WERI-Rb-1 (cell line): ENCODE measurements at regions not wholly inside any gene's neighbourhood (a gene's known extent, or its start where the extent isn't known, plus 50 kb on each side); places are given as distances from the start of the nearest gene placed in this dataset.
"Not testable (repeated sequence)": the region's sequence is repeated elsewhere in the genome, so short reads cannot be mapped to it uniquely, and the experiment has no call there.

Source experiments
- DNase-seq: peaks from one replicate; pipeline ENCODE4 v3.0.0-alpha.2; 2020
- H3K27ac ChIP-seq: fragments of 250-450 bp; sonication (Bioruptor Pico); 2 replicates; pipeline ENCODE4 v1.5.1; 2020; ENCODE audit warnings: mild to moderate bottlenecking, moderate library complexity
- H3K27me3 ChIP-seq: fragments of 250-450 bp; sonication (Bioruptor Pico); 2 replicates; pipeline ENCODE4 v1.5.1; 2021; ENCODE audit warnings: mild to moderate bottlenecking, low read depth, moderate library complexity; ENCODE audit not compliant: insufficient read depth, severe bottlenecking
- H3K36me3 ChIP-seq: fragments of 250-450 bp; sonication (Bioruptor Pico); 2 replicates; pipeline ENCODE4 v1.5.1; 2020; ENCODE audit warnings: mild to moderate bottlenecking, moderate library complexity
- H3K4me3 ChIP-seq: 2 replicates; pipeline ENCODE4 v1.5.1; 2011; ENCODE audit warnings: low read depth, mild to moderate bottlenecking, control low read depth, low read length
- H3K9me3 ChIP-seq: fragments of 250-450 bp; sonication (Bioruptor Pico); 2 replicates; pipeline ENCODE4 v1.5.1; 2021; ENCODE audit warnings: mild to moderate bottlenecking, moderate library complexity; ENCODE audit not compliant: severe bottlenecking
- CTCF ChIP-seq: IDR thresholded peaks from 2 replicates; pipeline ENCODE4 v1.5.1; 2011; ENCODE audit warnings: low read depth, mild to moderate bottlenecking, control low read depth, inconsistent platforms, low read length

DNA sequence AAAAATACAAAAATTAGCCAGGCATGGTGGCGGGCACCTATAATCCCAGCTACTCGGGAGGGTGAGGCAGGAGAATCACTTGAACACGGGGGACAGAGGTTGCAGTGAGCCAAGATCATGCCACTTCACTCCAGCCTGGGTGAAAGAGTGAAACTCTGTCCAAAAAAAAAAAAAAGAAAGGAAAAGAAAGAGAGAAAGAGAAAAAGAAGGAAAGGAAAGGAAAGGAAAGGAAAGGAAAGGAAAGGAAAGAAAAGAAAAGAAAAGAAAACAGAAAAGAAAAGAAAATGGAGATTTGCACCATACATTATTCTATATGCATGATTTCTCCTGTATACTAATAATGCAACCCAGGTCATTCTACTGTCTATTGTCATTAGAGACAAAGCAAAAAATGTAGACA is 421.5 kb downstream of the PCDH19 start:
- not testable (repeated sequence) for DNase-seq, H3K9me3 ChIP-seq, H3K36me3 ChIP-seq, H3K4me3 ChIP-seq, H3K27ac ChIP-seq
- H3K27me3 ChIP-seq: peaks cover 34% of the 10 kb centered on the region

GRCh38 chrX:99973572-99974226 is 436.4 kb downstream of the PCDH19 start:
- no peaks in the 10 kb centered on the region for H3K36me3 ChIP-seq
- TF ChIP-seq CTCF: no peak
- H3K4me3 ChIP-seq: no peak overlapping the region
- peaks cover 12% of the 10 kb centered on the region for H3K27me3 ChIP-seq
- H3K27ac ChIP-seq: no peak overlapping the region
- DNase-seq: no peak
- no peaks in the 10 kb centered on the region for H3K9me3 ChIP-seq

GRCh38 chrX:99939883-99940232 is 470.2 kb downstream of the PCDH19 start:
- no peak overlapping the region for H3K4me3 ChIP-seq
- H3K27me3 ChIP-seq: peaks cover 36% of the 10 kb centered on the region
- TF ChIP-seq CTCF: no peak
- no peak for DNase-seq
- H3K36me3 ChIP-seq: no peaks in the 10 kb centered on the region
- H3K27ac ChIP-seq: no peak overlapping the region
- no peaks in the 10 kb centered on the region for H3K9me3 ChIP-seq

DNA sequence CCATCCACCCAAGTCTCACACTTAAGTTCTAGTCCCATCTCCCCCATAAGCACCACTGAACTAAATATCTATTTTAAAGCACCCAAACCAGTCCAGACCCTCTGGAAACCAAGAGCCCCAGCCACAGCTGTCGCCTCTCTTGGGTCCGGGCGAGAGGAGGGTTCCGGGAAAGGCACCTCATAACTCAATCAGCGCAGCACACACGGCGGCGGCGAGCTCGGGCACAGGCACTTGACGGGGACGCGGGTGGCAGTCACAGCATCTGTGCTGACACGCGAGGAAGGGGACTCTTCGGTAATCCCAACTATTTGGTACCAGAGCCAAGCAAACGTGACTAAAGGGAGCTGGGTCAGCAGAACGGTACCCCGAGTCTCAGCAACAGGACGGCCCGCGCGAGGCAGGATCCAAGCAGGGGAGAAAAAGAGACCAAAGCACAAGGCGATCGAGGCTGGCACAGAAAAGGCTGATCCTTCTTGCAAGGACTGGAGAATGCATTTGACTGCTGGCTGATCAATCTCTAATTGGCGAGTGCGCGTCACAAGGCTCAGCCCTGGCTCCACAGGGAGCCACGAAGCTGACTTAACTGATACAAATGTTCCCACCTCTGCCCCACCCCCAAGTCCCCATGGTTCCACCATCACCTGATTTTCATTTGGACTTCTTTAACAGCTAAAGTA is 470.7 kb downstream of the PCDH19 start:
- H3K4me3 ChIP-seq, H3K27ac ChIP-seq, DNase-seq, H3K36me3 ChIP-seq, H3K9me3 ChIP-seq: not testable (repeated sequence)
- peaks cover 36% of the 10 kb centered on the region for H3K27me3 ChIP-seq

DNA sequence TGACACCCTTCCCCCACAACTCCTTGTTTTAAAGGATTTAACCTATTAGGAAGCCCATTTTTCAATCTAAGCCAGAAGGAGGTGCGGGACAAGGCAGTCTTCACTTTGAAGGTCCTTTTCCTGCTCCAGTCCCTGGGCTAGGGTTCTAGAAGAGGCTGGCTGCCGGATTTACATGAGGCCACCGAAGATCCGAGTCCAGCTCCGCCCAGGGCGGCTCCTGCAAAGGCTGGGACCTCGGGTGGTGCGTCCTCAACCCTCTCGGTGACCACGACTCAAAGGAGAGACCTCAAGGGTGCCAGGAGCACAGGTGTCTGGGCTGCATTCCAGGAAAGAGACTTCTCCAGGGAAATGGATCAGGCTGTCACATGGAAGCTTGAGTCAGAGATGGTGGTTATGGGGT is 471.6 kb downstream of the PCDH19 start:
- H3K27me3 ChIP-seq: peaks cover 29% of the 10 kb centered on the region
- no peak for TF ChIP-seq CTCF
- H3K36me3 ChIP-seq: no peaks in the 10 kb centered on the region
- H3K27ac ChIP-seq: no peak overlapping the region
- DNase-seq: no peak
- no peaks in the 10 kb centered on the region for H3K9me3 ChIP-seq
- H3K4me3 ChIP-seq: no peak overlapping the region

DNA sequence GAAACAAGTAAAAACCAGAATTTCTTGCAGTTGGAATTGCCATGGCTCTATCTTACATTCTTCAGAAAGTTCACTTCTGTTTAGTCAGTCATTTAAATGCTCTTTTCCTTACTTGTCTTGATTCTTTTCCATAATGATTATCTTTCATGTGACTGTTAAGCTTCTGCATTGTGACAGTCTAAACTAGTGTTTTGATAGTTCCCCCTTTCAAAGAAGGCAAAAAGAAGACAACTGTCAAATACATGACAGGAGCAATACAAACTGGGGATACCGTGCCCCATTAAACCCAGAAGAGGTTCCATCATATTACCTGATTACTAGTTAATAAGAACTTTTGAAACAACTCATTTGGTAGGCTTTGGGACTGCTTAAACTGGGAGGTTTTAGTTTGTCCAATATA is 476.2 kb downstream of the PCDH19 start:
- no peak for TF ChIP-seq CTCF
- Histone ChIP-seq H3K4me3 (no peak overlapping the region), H3K9me3 (no peaks in the 10 kb centered on the region), H3K36me3 (no peaks in the 10 kb centered on the region), H3K27me3 (peaks cover 16% of the 10 kb centered on the region), H3K27ac (no peak overlapping the region)
- no peak for DNase-seq

GRCh38 chrX:99914635-99915034 is 495.4 kb downstream of the PCDH19 start:
- no peak overlapping the region for H3K4me3 ChIP-seq
- no peaks in the 10 kb centered on the region for H3K36me3 ChIP-seq
- H3K27me3 ChIP-seq: peaks cover 42% of the 10 kb centered on the region
- no peak for TF ChIP-seq CTCF
- no peaks in the 10 kb centered on the region for H3K9me3 ChIP-seq
- DNase-seq: no peak
- no peak overlapping the region for H3K27ac ChIP-seq
